ENCODE measurements at regions not wholly inside any gene's neighbourhood (a gene's known extent, or its start where the extent isn't known, plus 50 kb on each side); places are given as distances from the start of the nearest gene placed in this dataset.
"Not testable (repeated sequence)": the region's sequence is repeated elsewhere in the genome, so short reads cannot be mapped to it uniquely, and the experiment has no call there.

DNA sequence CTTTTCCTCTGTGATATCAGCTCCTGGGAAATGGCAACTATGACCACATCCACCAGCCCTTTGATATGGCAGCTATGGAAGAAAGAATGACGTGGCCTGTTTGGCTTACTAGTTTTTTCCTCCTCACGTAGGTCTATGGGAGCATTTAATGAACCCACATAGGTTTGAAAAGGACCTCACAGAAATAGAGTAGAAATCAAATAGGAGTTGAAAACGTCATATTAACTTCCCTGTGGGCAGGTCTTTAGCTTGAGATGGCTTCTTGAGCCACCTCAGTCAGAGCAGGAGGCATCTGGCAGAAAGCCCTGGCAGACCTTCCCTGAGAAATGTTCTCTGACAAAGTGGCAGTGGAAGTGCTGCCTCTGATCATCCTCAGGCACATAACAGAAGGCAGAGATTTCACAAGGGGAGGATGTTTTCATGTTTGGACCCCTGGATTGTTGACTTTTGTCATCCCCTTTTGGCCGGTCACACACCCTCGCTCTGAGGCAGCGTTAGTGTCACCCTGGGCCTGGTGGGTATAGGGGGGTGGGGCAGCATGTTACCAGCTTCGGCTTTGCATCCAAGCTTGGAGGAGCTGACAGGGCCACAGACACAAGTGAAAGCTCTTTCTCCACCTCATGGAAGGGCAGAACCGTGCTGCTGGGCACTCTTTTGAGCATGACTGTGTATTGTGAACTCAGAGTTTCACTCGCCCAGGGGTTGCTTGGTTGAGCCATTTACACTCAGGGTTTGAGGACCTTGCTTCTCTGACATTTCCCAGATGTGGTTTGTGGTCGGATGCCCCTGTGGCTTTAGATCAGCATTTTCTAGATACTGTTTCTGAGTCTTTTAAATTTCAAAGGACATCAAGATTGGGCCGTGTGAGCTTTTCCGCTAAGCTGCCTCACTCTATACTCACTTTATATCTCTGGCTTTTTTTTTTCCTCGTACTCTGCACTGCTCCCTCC, 184.2 kb downstream of the STK31 start:
- Histone ChIP-seq H3K4me3 (no peak overlapping the region), H3K27ac (no peak overlapping the region), H3K9me3 (no peaks in the 10 kb centered on the region), H3K27me3 (no peaks in the 10 kb centered on the region), H3K36me3 (no peaks in the 10 kb centered on the region), H3K4me1 (no peaks in the 10 kb centered on the region)
- TF ChIP-seq POLR2AphosphoS5 (IDR thresholded peaks at IDR 0.05; ENCODE audit: insufficient read depth in 1 of 2, low read depth in 1 of 2) (no peak), POLR2A (IDR thresholded peaks at IDR 0.05) (no peak)
- TF ChIP-seq, protein P1, sequence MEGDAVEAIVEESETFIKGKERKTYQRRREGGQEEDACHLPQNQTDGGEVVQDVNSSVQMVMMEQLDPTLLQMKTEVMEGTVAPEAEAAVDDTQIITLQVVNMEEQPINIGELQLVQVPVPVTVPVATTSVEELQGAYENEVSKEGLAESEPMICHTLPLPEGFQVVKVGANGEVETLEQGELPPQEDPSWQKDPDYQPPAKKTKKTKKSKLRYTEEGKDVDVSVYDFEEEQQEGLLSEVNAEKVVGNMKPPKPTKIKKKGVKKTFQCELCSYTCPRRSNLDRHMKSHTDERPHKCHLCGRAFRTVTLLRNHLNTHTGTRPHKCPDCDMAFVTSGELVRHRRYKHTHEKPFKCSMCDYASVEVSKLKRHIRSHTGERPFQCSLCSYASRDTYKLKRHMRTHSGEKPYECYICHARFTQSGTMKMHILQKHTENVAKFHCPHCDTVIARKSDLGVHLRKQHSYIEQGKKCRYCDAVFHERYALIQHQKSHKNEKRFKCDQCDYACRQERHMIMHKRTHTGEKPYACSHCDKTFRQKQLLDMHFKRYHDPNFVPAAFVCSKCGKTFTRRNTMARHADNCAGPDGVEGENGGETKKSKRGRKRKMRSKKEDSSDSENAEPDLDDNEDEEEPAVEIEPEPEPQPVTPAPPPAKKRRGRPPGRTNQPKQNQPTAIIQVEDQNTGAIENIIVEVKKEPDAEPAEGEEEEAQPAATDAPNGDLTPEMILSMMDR (IDR thresholded peaks at IDR 0.05) = no peak
- intact Hi-C loops (cut with DNase I) = no loop called here
- DNase-seq (ENCODE audit: extremely low spot score in 2 of 2) = no peak

DNA sequence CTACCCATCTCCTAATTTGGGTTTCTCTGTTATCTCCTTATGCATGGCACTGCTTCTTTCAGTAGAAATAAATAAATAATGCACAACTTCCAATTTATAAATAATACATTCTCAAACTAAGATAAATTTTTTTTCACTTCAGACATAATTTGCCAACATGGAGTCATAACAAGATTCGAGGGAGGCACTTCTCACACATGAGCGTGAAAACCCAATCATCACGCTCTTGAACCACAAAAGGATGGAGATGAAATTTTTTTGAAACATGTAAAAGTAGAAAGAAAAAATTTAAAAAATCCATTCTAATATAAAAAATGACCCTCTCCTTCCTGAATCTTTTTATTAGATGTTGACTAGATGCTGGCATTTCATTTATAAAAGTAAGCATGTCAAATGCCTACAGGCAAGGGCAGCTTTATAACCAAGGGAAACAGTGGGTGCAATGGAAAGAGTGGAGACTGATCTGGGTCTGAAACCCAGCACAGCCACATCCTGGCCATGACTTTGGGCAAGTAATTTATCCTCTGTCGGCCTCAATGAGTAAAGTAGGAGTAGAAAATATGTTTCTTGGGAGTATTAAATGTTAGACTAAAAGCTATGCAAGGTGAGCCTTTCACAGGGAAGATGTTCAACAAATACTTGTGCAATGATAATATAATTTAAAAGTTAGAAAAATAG, 185.0 kb downstream of the STK31 start:
- H3K9me3 ChIP-seq = no peaks in the 10 kb centered on the region
- no peak overlapping the region for H3K27ac ChIP-seq
- TF ChIP-seq POLR2A (IDR thresholded peaks at IDR 0.05) (no peak), POLR2AphosphoS5 (IDR thresholded peaks at IDR 0.05; ENCODE audit: insufficient read depth in 1 of 2, low read depth in 1 of 2) (no peak)
- TF ChIP-seq, protein P1 (IDR thresholded peaks at IDR 0.05) = no peak
- H3K36me3 ChIP-seq = no peaks in the 10 kb centered on the region
- H3K4me3 ChIP-seq = no peak overlapping the region
- intact Hi-C loops (cut with DNase I) = no loop called here
- H3K4me1 ChIP-seq = no peaks in the 10 kb centered on the region
- DNase-seq (ENCODE audit: extremely low spot score in 2 of 2) = no peak
- no peaks in the 10 kb centered on the region for H3K27me3 ChIP-seq

DNA sequence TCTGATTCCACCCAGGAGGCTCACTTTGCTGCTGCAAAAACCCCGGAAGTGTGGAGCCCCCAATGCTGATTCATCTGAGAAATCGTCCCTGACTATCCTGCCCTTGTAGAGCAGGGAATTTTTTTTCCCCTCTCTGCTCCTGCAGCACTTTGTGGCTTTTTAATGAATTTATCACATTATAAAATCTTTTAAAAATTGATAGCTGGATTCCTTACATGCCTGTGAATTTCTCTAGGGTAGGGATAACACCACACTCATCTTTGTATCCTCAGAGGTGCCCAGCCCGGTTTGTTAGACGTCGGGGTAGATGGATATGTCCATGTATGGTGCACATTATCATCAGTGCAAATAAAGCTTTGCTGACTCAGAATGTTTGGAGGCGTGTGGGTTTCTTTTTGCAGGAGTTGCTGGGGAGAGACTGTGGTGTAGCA, 185.7 kb downstream of the STK31 start:
- Histone ChIP-seq H3K9me3 (no peaks in the 10 kb centered on the region), H3K27me3 (no peaks in the 10 kb centered on the region), H3K4me3 (no peak overlapping the region), H3K27ac (no peak overlapping the region), H3K4me1 (no peaks in the 10 kb centered on the region), H3K36me3 (no peaks in the 10 kb centered on the region)
- no peak for DNase-seq (ENCODE audit: extremely low spot score in 2 of 2)
- no peak for TF ChIP-seq POLR2A (IDR thresholded peaks at IDR 0.05)
- no peak for TF ChIP-seq POLR2AphosphoS5 (IDR thresholded peaks at IDR 0.05; ENCODE audit: insufficient read depth in 1 of 2, low read depth in 1 of 2)
- TF ChIP-seq, protein P1 (IDR thresholded peaks at IDR 0.05) = no peak
- intact Hi-C loops (cut with DNase I) = no loop called here

DNA sequence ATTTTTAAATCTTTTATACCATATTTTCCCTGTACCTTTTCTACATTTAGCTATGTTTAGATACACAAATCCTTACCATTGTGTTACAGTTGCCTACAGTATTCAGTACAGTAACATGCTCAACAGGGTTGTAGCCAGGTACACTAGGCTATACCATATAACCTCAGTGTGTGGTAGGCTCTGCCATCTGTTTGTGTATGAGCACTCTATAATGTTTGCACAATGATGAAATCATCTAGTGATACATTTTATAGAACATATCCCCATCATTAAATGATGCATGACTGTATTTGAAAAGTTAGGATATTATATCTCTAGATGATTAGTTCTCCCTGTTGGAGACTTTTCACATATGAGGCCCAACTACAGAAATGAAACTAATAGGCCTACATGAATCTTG, 188.6 kb downstream of the STK31 start:
- Histone ChIP-seq H3K9me3 (no peaks in the 10 kb centered on the region), H3K36me3 (no peaks in the 10 kb centered on the region), H3K4me1 (no peaks in the 10 kb centered on the region), H3K4me3 (no peak overlapping the region), H3K27me3 (no peaks in the 10 kb centered on the region), H3K27ac (no peak overlapping the region)
- DNase-seq (ENCODE audit: extremely low spot score in 2 of 2) = no peak
- TF ChIP-seq POLR2AphosphoS5 (IDR thresholded peaks at IDR 0.05; ENCODE audit: insufficient read depth in 1 of 2, low read depth in 1 of 2) = no peak
- no peak for TF ChIP-seq POLR2A (IDR thresholded peaks at IDR 0.05)
- TF ChIP-seq, protein P1 (IDR thresholded peaks at IDR 0.05) = no peak
- intact Hi-C loops (cut with DNase I) = no loop called here

DNA sequence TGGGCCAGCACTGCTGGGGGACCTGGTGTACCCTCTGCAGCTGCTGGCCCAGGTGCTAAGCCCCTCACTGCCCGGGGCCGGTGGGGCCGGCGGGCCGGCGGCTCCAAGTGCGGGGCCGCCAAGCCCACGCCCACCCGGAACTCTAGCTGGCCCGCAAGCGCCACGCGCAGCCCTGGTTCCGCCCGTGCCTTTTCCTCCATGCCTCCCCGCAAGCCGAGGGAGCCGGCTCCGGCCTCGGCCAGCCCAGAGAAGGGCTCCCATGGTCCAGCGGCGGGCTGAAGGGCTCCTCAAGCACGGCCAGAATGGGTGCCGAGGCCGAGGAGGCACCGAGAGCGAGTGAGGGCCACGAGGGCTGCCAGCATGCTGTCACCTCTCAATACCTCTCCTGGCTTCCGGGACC, 194.9 kb downstream of the STK31 start:
- H3K27me3 ChIP-seq; intact Hi-C loops (cut with DNase I): not testable (repeated sequence)

More for the DNA sequence above, 194.9 kb downstream of the STK31 start:
- H3K4me3 ChIP-seq; H3K27ac ChIP-seq; H3K4me1 ChIP-seq; H3K9me3 ChIP-seq; H3K36me3 ChIP-seq; DNase-seq (ENCODE audit: extremely low spot score in 2 of 2): not testable (repeated sequence)
